ENCODE measurements at regions not wholly inside any gene's neighbourhood (a gene's known extent, or its start where the extent isn't known, plus 50 kb on each side); places are given as distances from the start of the nearest gene placed in this dataset.

DNA sequence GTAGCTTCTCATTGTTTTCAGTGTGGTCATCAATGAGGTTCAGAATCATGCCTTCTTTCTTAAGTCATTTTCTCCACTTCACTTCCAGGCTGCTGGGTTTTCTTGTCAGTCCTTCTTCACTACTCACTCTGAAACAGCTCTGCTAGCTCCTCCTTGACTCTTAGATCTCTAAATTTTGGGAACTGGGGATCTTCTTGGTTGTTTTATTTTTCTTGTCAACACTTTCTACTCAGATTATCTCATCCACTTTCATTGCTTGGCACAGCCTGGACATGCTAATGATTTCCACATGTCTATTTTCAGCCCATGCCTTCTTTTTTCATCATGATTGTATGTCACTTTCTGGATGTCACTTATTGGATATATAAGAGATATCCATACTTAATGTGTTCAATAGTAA lies 517.8 kb upstream of the DSEL start:
- H3K27me3 ChIP-seq (ENCODE audit: control insufficient read depth, insufficient read depth, low read length): no peaks in the 10 kb centered on the region
- TF ChIP-seq, protein P1, sequence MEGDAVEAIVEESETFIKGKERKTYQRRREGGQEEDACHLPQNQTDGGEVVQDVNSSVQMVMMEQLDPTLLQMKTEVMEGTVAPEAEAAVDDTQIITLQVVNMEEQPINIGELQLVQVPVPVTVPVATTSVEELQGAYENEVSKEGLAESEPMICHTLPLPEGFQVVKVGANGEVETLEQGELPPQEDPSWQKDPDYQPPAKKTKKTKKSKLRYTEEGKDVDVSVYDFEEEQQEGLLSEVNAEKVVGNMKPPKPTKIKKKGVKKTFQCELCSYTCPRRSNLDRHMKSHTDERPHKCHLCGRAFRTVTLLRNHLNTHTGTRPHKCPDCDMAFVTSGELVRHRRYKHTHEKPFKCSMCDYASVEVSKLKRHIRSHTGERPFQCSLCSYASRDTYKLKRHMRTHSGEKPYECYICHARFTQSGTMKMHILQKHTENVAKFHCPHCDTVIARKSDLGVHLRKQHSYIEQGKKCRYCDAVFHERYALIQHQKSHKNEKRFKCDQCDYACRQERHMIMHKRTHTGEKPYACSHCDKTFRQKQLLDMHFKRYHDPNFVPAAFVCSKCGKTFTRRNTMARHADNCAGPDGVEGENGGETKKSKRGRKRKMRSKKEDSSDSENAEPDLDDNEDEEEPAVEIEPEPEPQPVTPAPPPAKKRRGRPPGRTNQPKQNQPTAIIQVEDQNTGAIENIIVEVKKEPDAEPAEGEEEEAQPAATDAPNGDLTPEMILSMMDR (IDR thresholded peaks at IDR 0.05; ENCODE audit: insufficient read depth, low read depth, low read length): no peak
- CTCF ChIA-PET: interaction anchor here (0.7 to 1.5 kb wide), 2 partner anchors 10 to 622 kb away, joined by 3 read pairs; no protein-coding TSS in a partner anchor
- DNase-seq (ENCODE audit: low read depth): peak; percentile 4
- H3K4me3 ChIP-seq (ENCODE audit: low read depth, low read length): no peak overlapping the region
- POLR2A ChIA-PET: no interaction called here
- H3K36me3 ChIP-seq (ENCODE audit: control insufficient read depth, insufficient read depth, low read length): no peaks in the 10 kb centered on the region

- no peak for DNase-seq (ENCODE audit: low read depth)
- no peak overlapping the region for H3K4me3 ChIP-seq (ENCODE audit: low read depth, low read length)
- H3K27me3 ChIP-seq (ENCODE audit: control insufficient read depth, insufficient read depth, low read length): no peaks in the 10 kb centered on the region
- no peaks in the 10 kb centered on the region for H3K36me3 ChIP-seq (ENCODE audit: control insufficient read depth, insufficient read depth, low read length)
- ChIA-PET POLR2A (no interaction called here), CTCF (interaction anchor here (0.7 to 1.5 kb wide), 2 partner anchors 9 to 622 kb away, joined by 3 read pairs; no protein-coding TSS in a partner anchor)
- TF ChIP-seq, protein P1 (IDR thresholded peaks at IDR 0.05; ENCODE audit: insufficient read depth, low read depth, low read length): no peak
Observed at GRCh38 chr18:68033466-68033865, 516.9 kb upstream of the DSEL start.

- no peak overlapping the region for H3K4me3 ChIP-seq (ENCODE audit: low read depth, low read length)
- TF ChIP-seq, protein P1 (IDR thresholded peaks at IDR 0.05; ENCODE audit: insufficient read depth, low read depth, low read length): no peak
- H3K27me3 ChIP-seq (ENCODE audit: control insufficient read depth, insufficient read depth, low read length): no peaks in the 10 kb centered on the region
- POLR2A ChIA-PET: no interaction called here
- CTCF ChIA-PET: interaction anchor here (0.8 kb wide), 1 partner anchor 9 kb away, joined by 3 read pairs; no protein-coding TSS in a partner anchor
- no peak for DNase-seq (ENCODE audit: low read depth)
- H3K36me3 ChIP-seq (ENCODE audit: control insufficient read depth, insufficient read depth, low read length): no peaks in the 10 kb centered on the region
Observed at GRCh38 chr18:68024716-68025115, 508.2 kb upstream of the DSEL start.

GRCh38 chr18:68017385-68017784 lies 500.9 kb upstream of the DSEL start:
- Histone ChIP-seq H3K27me3 (ENCODE audit: control insufficient read depth, insufficient read depth, low read length) (no peaks in the 10 kb centered on the region), H3K4me3 (ENCODE audit: low read depth, low read length) (no peak overlapping the region), H3K36me3 (ENCODE audit: control insufficient read depth, insufficient read depth, low read length) (no peaks in the 10 kb centered on the region)
- ChIA-PET CTCF (no interaction called here), POLR2A (no interaction called here)
- no peak for DNase-seq (ENCODE audit: low read depth)
- TF ChIP-seq, protein P1 (IDR thresholded peaks at IDR 0.05; ENCODE audit: insufficient read depth, low read depth, low read length): no peak

DNA sequence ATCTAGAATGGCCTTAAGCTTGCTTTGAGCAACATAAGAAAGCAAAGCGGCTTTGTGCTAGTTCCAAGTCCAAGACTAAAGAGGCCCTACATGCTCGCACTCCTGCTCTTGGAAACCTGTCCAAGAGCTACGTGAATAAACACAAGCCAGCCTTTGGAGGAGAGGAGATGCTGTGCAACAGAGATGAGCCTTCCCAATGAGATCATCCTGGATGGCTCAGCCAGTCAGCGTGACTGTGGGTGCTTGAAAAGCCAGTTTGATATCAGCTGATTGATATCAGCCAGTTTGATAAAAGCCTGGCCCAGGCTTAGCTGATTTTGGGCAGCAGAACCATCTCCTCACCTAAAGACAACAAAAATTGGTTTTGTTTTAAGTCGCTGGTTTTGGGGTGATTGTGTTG lies 481.0 kb upstream of the DSEL start:
- POLR2A ChIA-PET: interaction anchor here (0.6 kb wide), 1 partner anchor 135 kb away, joined by 3 read pairs; no protein-coding TSS in a partner anchor
- Histone ChIP-seq H3K4me3 (ENCODE audit: low read depth, low read length) (no peak overlapping the region), H3K36me3 (ENCODE audit: control insufficient read depth, insufficient read depth, low read length) (no peaks in the 10 kb centered on the region), H3K27me3 (ENCODE audit: control insufficient read depth, insufficient read depth, low read length) (no peaks in the 10 kb centered on the region)
- no peak for DNase-seq (ENCODE audit: low read depth)
- CTCF ChIA-PET: interaction anchor here (1.3 kb wide), 1 partner anchor 41 kb away, joined by 3 read pairs; no protein-coding TSS in a partner anchor
- TF ChIP-seq, protein P1 (IDR thresholded peaks at IDR 0.05; ENCODE audit: insufficient read depth, low read depth, low read length): no peak
